ENCODE measurements at regions not wholly inside any gene's neighbourhood (a gene's known extent, or its start where the extent isn't known, plus 50 kb on each side); places are given as distances from the start of the nearest gene placed in this dataset.

GRCh38 chr10:3226960-3227744 is 54.6 kb upstream of the PITRM1 start:
- Histone ChIP-seq H4K20me1 (ENCODE audit: insufficient read depth, low read depth, low read length) (no peaks in the 10 kb centered on the region), H2AFZ (ENCODE audit: low read length) (no peak overlapping the region), H3K27me3 (ENCODE audit: low read length) (no peaks in the 10 kb centered on the region), H3K4me2 (ENCODE audit: low read depth, low read length, poor library complexity, severe bottlenecking) (no peak overlapping the region), H3K36me3 (ENCODE audit: insufficient read depth, low read length) (no peaks in the 10 kb centered on the region), H3K4me1 (ENCODE audit: low read length) (peaks cover 7% of the 10 kb centered on the region), H3K4me3 (ENCODE audit: low read length) (no peak overlapping the region), H3K9me2 (replicated peaks; ENCODE audit: insufficient read depth, low read length) (no peaks in the 10 kb centered on the region), H3K9me3 (ENCODE audit: low read length) (no peaks in the 10 kb centered on the region), H3K27ac (ENCODE audit: low read length) (no peak overlapping the region), H3K79me2 (ENCODE audit: low read length) (no peaks in the 10 kb centered on the region), H3K9ac (ENCODE audit: low read length) (no peak overlapping the region)
- no peak for DNase-seq

- Histone ChIP-seq H3K4me2 (ENCODE audit: low read depth, low read length, poor library complexity, severe bottlenecking) (no peak overlapping the region), H3K9me2 (replicated peaks; ENCODE audit: insufficient read depth, low read length) (no peaks in the 10 kb centered on the region), H3K4me1 (ENCODE audit: low read length) (peaks cover 7% of the 10 kb centered on the region), H3K36me3 (ENCODE audit: insufficient read depth, low read length) (no peaks in the 10 kb centered on the region), H3K4me3 (ENCODE audit: low read length) (no peak overlapping the region), H3K9me3 (ENCODE audit: low read length) (no peaks in the 10 kb centered on the region), H3K79me2 (ENCODE audit: low read length) (no peaks in the 10 kb centered on the region), H2AFZ (ENCODE audit: low read length) (no peak overlapping the region), H3K27ac (ENCODE audit: low read length) (no peak overlapping the region), H4K20me1 (ENCODE audit: insufficient read depth, low read depth, low read length) (no peaks in the 10 kb centered on the region), H3K27me3 (ENCODE audit: low read length) (no peaks in the 10 kb centered on the region), H3K9ac (ENCODE audit: low read length) (no peak overlapping the region)
- DNase-seq, result no peak
These were observed 53.0 kb upstream of the PITRM1 start for GRCh38 chr10:3225561-3225960.

GRCh38 chr10:3224241-3224640 is 51.7 kb upstream of the PITRM1 start:
- Histone ChIP-seq H3K4me3 (ENCODE audit: low read length) (no peak overlapping the region), H3K9me2 (replicated peaks; ENCODE audit: insufficient read depth, low read length) (no peaks in the 10 kb centered on the region), H3K27me3 (ENCODE audit: low read length) (no peaks in the 10 kb centered on the region), H3K9me3 (ENCODE audit: low read length) (no peaks in the 10 kb centered on the region), H3K36me3 (ENCODE audit: insufficient read depth, low read length) (no peaks in the 10 kb centered on the region), H3K27ac (ENCODE audit: low read length) (no peak overlapping the region), H3K79me2 (ENCODE audit: low read length) (no peaks in the 10 kb centered on the region), H3K4me1 (ENCODE audit: low read length) (peaks cover 7% of the 10 kb centered on the region), H4K20me1 (ENCODE audit: insufficient read depth, low read depth, low read length) (no peaks in the 10 kb centered on the region), H3K9ac (ENCODE audit: low read length) (no peak overlapping the region), H3K4me2 (ENCODE audit: low read depth, low read length, poor library complexity, severe bottlenecking) (no peak overlapping the region), H2AFZ (ENCODE audit: low read length) (no peak overlapping the region)
- DNase-seq, result no peak

GRCh38 chr10:3222626-3223025 is 50.0 kb upstream of the PITRM1 start:
- no peak for DNase-seq
- H3K4me1 ChIP-seq (ENCODE audit: low read length), result peaks cover 4% of the 10 kb centered on the region
- H3K9ac ChIP-seq (ENCODE audit: low read length), result no peak overlapping the region
- no peak overlapping the region for H3K4me2 ChIP-seq (ENCODE audit: low read depth, low read length, poor library complexity, severe bottlenecking)
- H3K4me3 ChIP-seq (ENCODE audit: low read length), result no peak overlapping the region
- H3K9me2 ChIP-seq (replicated peaks; ENCODE audit: insufficient read depth, low read length), result no peaks in the 10 kb centered on the region
- no peaks in the 10 kb centered on the region for H3K27me3 ChIP-seq (ENCODE audit: low read length)
- H4K20me1 ChIP-seq (ENCODE audit: insufficient read depth, low read depth, low read length), result no peaks in the 10 kb centered on the region
- no peak overlapping the region for H3K27ac ChIP-seq (ENCODE audit: low read length)
- H3K79me2 ChIP-seq (ENCODE audit: low read length), result no peaks in the 10 kb centered on the region
- H2AFZ ChIP-seq (ENCODE audit: low read length), result no peak overlapping the region
- H3K9me3 ChIP-seq (ENCODE audit: low read length), result no peaks in the 10 kb centered on the region
- H3K36me3 ChIP-seq (ENCODE audit: insufficient read depth, low read length), result no peaks in the 10 kb centered on the region

Measured in Karpas-422 (cell line).